A549 (cell line): ENCODE measurements at regions not wholly inside any gene's neighbourhood (a gene's known extent, or its start where the extent isn't known, plus 50 kb on each side); places are given as distances from the start of the nearest gene placed in this dataset.

Experiments
- ATAC-seq, 2 experiments: fragments of 200-7000 bp in 1 of 2; fragments of >200 bp in 1 of 2; cut with Nextera tagmentation in 1 of 2; cut with Tn5 transposase in 1 of 2; 3 replicates each; pipeline versions ENCODE4 v1.8.0 to v1.9.1; 2018 to 2020; ENCODE audit warnings: mild to moderate bottlenecking in 1 of 2, moderate library complexity in 1 of 2
- CTCF ChIA-PET: fragments of 300-600 bp; sonication (Branson Sonifier 250); formaldehyde crosslinking; extraction: SDS; loops from one replicate; lab custom pipeline; 2021; ENCODE audit warnings: antibody characterized with exemption, inconsistent platforms; lab: Yijun Ruan, JAX
- POLR2A ChIA-PET: fragments of 350-600 bp; formaldehyde crosslinking; extraction: SDS; loops from one replicate; lab custom pipeline; 2021; ENCODE audit warnings: antibody characterized with exemption, inconsistent platforms; lab: Yijun Ruan, JAX
- DNase-seq, 2 experiments: peaks; one replicate each; pipeline versions ENCODE4 v3.0.0 to v3.0.0-alpha.2; 2011 to 2016; ENCODE audit warnings: low read depth in 1 of 2, low spot score in 1 of 2
- FAIRE-seq: peaks from 2 replicates; lab custom pipeline; 2011; peaks lifted over from hg19 to GRCh38; lab: Jason Lieb, UNC
- H3K27ac ChIP-seq, 2 experiments: fragments of >200 bp; sonication (Bioruptor Twin); formaldehyde crosslinking; 3 replicates each; pipeline ENCODE4 v1.5.1; 2016 to 2017
- H3K4me1 ChIP-seq: fragments of >200 bp; sonication (Bioruptor Twin); formaldehyde crosslinking; 3 replicates; pipeline ENCODE4 v1.6.1; 2016
- H3K4me2 ChIP-seq: fragments of >200 bp; sonication (Bioruptor Twin); formaldehyde crosslinking; 3 replicates; pipeline ENCODE4 v1.6.1; 2016
- H3K4me3 ChIP-seq: fragments of >200 bp; sonication (Bioruptor Twin); formaldehyde crosslinking; 3 replicates; pipeline ENCODE4 v1.5.1; 2016
- H3K9me3 ChIP-seq: fragments of >200 bp; sonication (Bioruptor Twin); formaldehyde crosslinking; 3 replicates; pipeline ENCODE4 v1.6.1; 2016
- BHLHE40 ChIP-seq: IDR thresholded peaks from 2 replicates; pipeline ENCODE4 v1.6.1; 2012; ENCODE audit warnings: low read depth, low read length, inconsistent platforms
- CEBPB ChIP-seq, 2 experiments: fragments of >200 bp in 1 of 2; sonication (Bioruptor Twin) in 1 of 2; formaldehyde crosslinking in 1 of 2; IDR thresholded peaks; 2 replicates each; pipeline ENCODE4 v1.6.1; 2012 to 2016
- EHF ChIP-seq: fragments of 250-450 bp; sonication (Bioruptor Pico); IDR thresholded peaks from 2 replicates; pipeline ENCODE4 v1.5.0; 2020; ENCODE audit warnings: mild to moderate bottlenecking
- EHMT2 ChIP-seq: fragments of 200-600 bp; sonication (generic); IDR thresholded peaks from 2 replicates; pipeline ENCODE4 v1.6.1; 2016; ENCODE audit warnings: antibody characterized with exemption, low read depth, mild to moderate bottlenecking, moderate library complexity
- FOSL2 ChIP-seq, 2 experiments: fragments of 450-650 bp in 1 of 2; fragments of >200 bp in 1 of 2; sonication (Bioruptor Twin) in 1 of 2; formaldehyde crosslinking; IDR thresholded peaks; 2 replicates each; pipeline versions ENCODE4 v1.5.0 to v1.6.1; 2016 to 2020; ENCODE audit warnings: mild to moderate bottlenecking in 1 of 2, moderate library complexity in 1 of 2
- FOXS1 ChIP-seq: fragments of 250-450 bp; sonication (Bioruptor Pico); IDR thresholded peaks from 2 replicates; pipeline ENCODE4 v1.5.0; 2020; ENCODE audit warnings: mild to moderate bottlenecking, moderate library complexity
- HOXA7 ChIP-seq: fragments of 250-450 bp; sonication (Bioruptor Pico); IDR thresholded peaks from 2 replicates; pipeline ENCODE4 v1.5.0; 2020; ENCODE audit warnings: mild to moderate bottlenecking, moderate library complexity
- JUN ChIP-seq, 2 experiments: fragments of >200 bp; sonication (Bioruptor Twin); formaldehyde crosslinking; IDR thresholded peaks; 2 replicates in 1 of 2; 3 replicates in 1 of 2; pipeline ENCODE4 v1.6.1; 2016 to 2017
- JUNB ChIP-seq: fragments of >200 bp; sonication (Bioruptor Twin); formaldehyde crosslinking; IDR thresholded peaks from 2 replicates; pipeline ENCODE4 v1.6.1; 2016
- MAFK ChIP-seq: fragments of 450-650 bp; IDR thresholded peaks from 2 replicates; pipeline ENCODE4 v1.6.1; 2014; ENCODE audit not compliant: partially characterized antibody
- PHF8 ChIP-seq: fragments of 200-600 bp; sonication (generic); IDR thresholded peaks from 2 replicates; pipeline ENCODE4 v1.6.1; 2016; ENCODE audit warnings: low read depth, mild to moderate bottlenecking, antibody characterized with exemption, moderate library complexity, borderline replicate concordance
- ZC3H11A ChIP-seq: fragments of 450-650 bp; IDR thresholded peaks from 2 replicates; pipeline ENCODE4 v1.6.1; 2014; ENCODE audit warnings: antibody characterized with exemption, mild to moderate bottlenecking
- ZNF302 ChIP-seq: fragments of 250-450 bp; sonication (Bioruptor Pico); IDR thresholded peaks from 2 replicates; pipeline ENCODE4 v1.9.0; 2021; ENCODE audit warnings: inconsistent platforms, mild to moderate bottlenecking, moderate library complexity
- WGBS: methylation state at CpG from one replicate; pipeline ENCODE4 v1.1.6; 2017; ENCODE audit errors: missing lambda C conversion rate; 5-methylcytosine and 5-hydroxymethylcytosine counted together
- TF ChIP-seq, protein P1 (sequence below): IDR thresholded peaks from 2 replicates; pipeline ENCODE4 v1.6.1; 2012
- TF ChIP-seq, protein P2 (sequence below): fragments of 250-450 bp; sonication (Bioruptor Pico); IDR thresholded peaks from 2 replicates; pipeline ENCODE4 v1.5.0; 2021; ENCODE audit warnings: mild to moderate bottlenecking, moderate library complexity, borderline replicate concordance
- TF ChIP-seq, protein P3 (sequence below): IDR thresholded peaks from 2 replicates; pipeline ENCODE4 v1.6.1; 2012
- TF ChIP-seq, protein P4 (sequence below): fragments of 250-450 bp; sonication (Bioruptor Pico); IDR thresholded peaks from 2 replicates; pipeline ENCODE4 v1.5.0; 2020; ENCODE audit warnings: low read depth, mild to moderate bottlenecking, moderate library complexity
- TF ChIP-seq, protein P5 (sequence below): fragments of >200 bp; sonication (Bioruptor Twin); formaldehyde crosslinking; IDR thresholded peaks from 3 replicates; pipeline ENCODE4 v1.5.1; 2016
- TF ChIP-seq, protein P6 (sequence below): fragments of 200-600 bp; sonication (generic); IDR thresholded peaks from 2 replicates; pipeline ENCODE4 v1.6.1; 2016; ENCODE audit warnings: antibody characterized with exemption, mild to moderate bottlenecking, moderate library complexity

DNA sequence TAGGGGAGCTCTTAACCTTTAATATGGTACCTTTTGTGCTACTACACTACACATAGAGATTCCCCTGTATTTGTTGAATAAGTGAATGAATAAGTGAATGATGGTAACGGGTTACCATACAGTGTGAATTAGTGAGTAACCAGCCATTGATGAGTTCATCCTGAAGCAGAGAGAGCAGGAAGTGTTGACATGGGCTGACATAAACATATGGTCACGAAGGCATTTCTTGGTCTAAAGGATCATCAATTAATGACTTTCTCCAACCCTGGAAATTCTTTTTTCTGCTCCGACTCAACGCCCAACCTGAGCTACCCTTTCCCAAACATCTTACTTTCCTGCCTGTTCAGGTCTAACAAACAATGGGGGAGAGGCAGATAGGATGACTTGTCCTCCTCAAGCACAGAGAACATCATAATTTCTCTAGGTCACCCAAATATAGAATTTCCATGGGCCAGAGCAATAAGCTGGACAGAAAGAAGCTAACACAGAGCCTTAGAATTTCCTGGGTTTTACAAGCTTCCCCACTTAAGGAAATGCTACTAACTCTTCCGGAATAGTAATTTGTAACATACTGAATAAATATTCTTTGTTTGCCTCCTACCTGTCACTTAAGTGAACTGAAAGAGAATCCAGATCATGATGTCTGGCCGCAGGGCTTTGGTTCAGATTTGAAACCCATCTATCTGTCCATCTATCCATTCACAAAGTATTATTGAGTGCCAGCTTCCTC, 114.7 kb upstream of the NGF start:
- no peak overlapping the region for H3K4me3 ChIP-seq
- 0 out of 3 replicates have a peak, but pooled peaks cover 5% of the 10 kb centered on the region for H3K4me1 ChIP-seq
- DNase-seq (no peak), FAIRE-seq (no peak), ATAC-seq (no peak)
- H3K4me2 ChIP-seq, result no peak overlapping the region
- ChIA-PET CTCF (interaction anchor here (0.9 to 2.0 kb wide), 4 partner anchors 15 to 315 kb away, joined by 3 to 4 read pairs (median 4); no protein-coding TSS in a partner anchor), POLR2A (no interaction called here)
- no peaks in the 10 kb centered on the region for H3K9me3 ChIP-seq
- H3K27ac ChIP-seq, result no peak overlapping the region
- TF ChIP-seq, protein P1, sequence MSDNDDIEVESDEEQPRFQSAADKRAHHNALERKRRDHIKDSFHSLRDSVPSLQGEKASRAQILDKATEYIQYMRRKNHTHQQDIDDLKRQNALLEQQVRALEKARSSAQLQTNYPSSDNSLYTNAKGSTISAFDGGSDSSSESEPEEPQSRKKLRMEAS, result no peak
- TF ChIP-seq, protein P2, sequence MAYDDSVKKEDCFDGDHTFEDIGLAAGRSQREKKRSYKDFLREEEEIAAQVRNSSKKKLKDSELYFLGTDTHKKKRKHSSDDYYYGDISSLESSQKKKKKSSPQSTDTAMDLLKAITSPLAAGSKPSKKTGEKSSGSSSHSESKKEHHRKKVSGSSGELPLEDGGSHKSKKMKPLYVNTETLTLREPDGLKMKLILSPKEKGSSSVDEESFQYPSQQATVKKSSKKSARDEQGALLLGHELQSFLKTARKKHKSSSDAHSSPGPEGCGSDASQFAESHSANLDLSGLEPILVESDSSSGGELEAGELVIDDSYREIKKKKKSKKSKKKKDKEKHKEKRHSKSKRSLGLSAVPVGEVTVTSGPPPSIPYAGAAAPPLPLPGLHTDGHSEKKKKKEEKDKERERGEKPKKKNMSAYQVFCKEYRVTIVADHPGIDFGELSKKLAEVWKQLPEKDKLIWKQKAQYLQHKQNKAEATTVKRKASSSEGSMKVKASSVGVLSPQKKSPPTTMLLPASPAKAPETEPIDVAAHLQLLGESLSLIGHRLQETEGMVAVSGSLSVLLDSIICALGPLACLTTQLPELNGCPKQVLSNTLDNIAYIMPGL, result no peak
- TF ChIP-seq, protein P3, sequence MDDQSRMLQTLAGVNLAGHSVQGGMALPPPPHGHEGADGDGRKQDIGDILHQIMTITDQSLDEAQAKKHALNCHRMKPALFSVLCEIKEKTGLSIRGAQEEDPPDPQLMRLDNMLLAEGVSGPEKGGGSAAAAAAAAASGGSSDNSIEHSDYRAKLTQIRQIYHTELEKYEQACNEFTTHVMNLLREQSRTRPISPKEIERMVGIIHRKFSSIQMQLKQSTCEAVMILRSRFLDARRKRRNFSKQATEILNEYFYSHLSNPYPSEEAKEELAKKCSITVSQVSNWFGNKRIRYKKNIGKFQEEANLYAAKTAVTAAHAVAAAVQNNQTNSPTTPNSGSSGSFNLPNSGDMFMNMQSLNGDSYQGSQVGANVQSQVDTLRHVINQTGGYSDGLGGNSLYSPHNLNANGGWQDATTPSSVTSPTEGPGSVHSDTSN, result no peak
- no peak for TF ChIP-seq ZC3H11A
- no peak for TF ChIP-seq CEBPB (IDR thresholded peaks at IDR 0.05)
- TF ChIP-seq EHMT2, result no peak
- 78% methylated on average over 6 of the region's 6 CpGs for WGBS

DNA sequence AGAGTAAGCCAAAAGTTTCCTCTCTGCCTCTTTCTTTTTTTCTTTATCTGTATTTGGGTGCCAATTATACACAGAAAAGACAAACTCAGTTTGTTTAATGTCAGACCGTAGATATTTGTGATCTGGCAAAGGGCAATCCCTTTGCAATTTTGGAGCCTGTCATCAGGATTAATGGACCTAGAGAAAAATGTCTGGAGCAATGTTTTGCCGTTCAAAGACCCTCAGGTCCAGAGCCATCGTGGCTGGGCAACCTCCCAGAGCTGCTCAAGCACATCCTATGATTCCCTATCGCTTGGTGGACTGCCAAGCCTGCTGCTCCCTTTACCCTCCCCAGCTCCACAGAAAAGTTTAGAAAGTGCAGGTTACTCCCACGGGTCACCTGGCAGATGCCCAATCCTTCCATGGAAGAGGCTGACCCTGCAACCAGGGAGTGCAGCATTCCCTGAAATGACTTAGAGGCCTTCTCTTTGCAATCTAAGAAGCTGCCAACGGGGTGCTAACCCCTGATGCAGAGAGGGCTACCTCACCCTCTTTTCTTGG, 112.5 kb upstream of the NGF start:
- no peak for FAIRE-seq
- CTCF ChIA-PET, result interaction anchor here (1.7 kb wide), 1 partner anchor 145 kb away, joined by 4 read pairs; no protein-coding TSS in a partner anchor
- Histone ChIP-seq H3K4me3 (no peak overlapping the region), H3K9me3 (no peaks in the 10 kb centered on the region), H3K4me1 (no peaks in the 10 kb centered on the region), H3K27ac (no peak overlapping the region), H3K4me2 (no peak overlapping the region)
- no peak for TF ChIP-seq JUNB
- TF ChIP-seq HOXA7, result no peak
- TF ChIP-seq, protein P2, result no peak
- no peak for TF ChIP-seq JUN (IDR thresholded peaks at IDR 0.05)
- no peak for TF ChIP-seq BHLHE40
- TF ChIP-seq MAFK, result no peak
- TF ChIP-seq, protein P4, sequence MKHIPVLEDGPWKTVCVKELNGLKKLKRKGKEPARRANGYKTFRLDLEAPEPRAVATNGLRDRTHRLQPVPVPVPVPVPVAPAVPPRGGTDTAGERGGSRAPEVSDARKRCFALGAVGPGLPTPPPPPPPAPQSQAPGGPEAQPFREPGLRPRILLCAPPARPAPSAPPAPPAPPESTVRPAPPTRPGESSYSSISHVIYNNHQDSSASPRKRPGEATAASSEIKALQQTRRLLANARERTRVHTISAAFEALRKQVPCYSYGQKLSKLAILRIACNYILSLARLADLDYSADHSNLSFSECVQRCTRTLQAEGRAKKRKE, result no peak
- TF ChIP-seq ZNF302 (CRISPR knock-in tag), result no peak
- no peak for TF ChIP-seq FOSL2 (IDR thresholded peaks at IDR 0.05)
- TF ChIP-seq FOSL2 (CRISPR knock-in tag; IDR thresholded peaks at IDR 0.05), result no peak
- TF ChIP-seq, protein P5, sequence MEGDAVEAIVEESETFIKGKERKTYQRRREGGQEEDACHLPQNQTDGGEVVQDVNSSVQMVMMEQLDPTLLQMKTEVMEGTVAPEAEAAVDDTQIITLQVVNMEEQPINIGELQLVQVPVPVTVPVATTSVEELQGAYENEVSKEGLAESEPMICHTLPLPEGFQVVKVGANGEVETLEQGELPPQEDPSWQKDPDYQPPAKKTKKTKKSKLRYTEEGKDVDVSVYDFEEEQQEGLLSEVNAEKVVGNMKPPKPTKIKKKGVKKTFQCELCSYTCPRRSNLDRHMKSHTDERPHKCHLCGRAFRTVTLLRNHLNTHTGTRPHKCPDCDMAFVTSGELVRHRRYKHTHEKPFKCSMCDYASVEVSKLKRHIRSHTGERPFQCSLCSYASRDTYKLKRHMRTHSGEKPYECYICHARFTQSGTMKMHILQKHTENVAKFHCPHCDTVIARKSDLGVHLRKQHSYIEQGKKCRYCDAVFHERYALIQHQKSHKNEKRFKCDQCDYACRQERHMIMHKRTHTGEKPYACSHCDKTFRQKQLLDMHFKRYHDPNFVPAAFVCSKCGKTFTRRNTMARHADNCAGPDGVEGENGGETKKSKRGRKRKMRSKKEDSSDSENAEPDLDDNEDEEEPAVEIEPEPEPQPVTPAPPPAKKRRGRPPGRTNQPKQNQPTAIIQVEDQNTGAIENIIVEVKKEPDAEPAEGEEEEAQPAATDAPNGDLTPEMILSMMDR, result no peak
- no peak for TF ChIP-seq PHF8
- TF ChIP-seq FOXS1 (CRISPR knock-in tag), result no peak
- TF ChIP-seq, protein P6, sequence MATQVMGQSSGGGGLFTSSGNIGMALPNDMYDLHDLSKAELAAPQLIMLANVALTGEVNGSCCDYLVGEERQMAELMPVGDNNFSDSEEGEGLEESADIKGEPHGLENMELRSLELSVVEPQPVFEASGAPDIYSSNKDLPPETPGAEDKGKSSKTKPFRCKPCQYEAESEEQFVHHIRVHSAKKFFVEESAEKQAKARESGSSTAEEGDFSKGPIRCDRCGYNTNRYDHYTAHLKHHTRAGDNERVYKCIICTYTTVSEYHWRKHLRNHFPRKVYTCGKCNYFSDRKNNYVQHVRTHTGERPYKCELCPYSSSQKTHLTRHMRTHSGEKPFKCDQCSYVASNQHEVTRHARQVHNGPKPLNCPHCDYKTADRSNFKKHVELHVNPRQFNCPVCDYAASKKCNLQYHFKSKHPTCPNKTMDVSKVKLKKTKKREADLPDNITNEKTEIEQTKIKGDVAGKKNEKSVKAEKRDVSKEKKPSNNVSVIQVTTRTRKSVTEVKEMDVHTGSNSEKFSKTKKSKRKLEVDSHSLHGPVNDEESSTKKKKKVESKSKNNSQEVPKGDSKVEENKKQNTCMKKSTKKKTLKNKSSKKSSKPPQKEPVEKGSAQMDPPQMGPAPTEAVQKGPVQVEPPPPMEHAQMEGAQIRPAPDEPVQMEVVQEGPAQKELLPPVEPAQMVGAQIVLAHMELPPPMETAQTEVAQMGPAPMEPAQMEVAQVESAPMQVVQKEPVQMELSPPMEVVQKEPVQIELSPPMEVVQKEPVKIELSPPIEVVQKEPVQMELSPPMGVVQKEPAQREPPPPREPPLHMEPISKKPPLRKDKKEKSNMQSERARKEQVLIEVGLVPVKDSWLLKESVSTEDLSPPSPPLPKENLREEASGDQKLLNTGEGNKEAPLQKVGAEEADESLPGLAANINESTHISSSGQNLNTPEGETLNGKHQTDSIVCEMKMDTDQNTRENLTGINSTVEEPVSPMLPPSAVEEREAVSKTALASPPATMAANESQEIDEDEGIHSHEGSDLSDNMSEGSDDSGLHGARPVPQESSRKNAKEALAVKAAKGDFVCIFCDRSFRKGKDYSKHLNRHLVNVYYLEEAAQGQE, result no peak
- TF ChIP-seq, protein P3, result no peak
- no peak for TF ChIP-seq EHF (CRISPR knock-in tag)
- no peak for DNase-seq
- POLR2A ChIA-PET, result no interaction called here
- 49% methylated on average over 6 of the region's 6 CpGs for WGBS
- no peak for ATAC-seq
